GM12872 (cell line): ENCODE measurements at regions not wholly inside any gene's neighbourhood (a gene's known extent, or its start where the extent isn't known, plus 50 kb on each side); places are given as distances from the start of the nearest gene placed in this dataset.

Experiments used
- TF ChIP-seq, protein P1 (sequence below): IDR thresholded peaks from 3 replicates; pipeline ENCODE4 v1.5.1; 2011; ENCODE audit warnings: low read depth, mild to moderate bottlenecking, low read length, moderate library complexity; ENCODE audit not compliant: insufficient read depth

- TF ChIP-seq, protein P1, sequence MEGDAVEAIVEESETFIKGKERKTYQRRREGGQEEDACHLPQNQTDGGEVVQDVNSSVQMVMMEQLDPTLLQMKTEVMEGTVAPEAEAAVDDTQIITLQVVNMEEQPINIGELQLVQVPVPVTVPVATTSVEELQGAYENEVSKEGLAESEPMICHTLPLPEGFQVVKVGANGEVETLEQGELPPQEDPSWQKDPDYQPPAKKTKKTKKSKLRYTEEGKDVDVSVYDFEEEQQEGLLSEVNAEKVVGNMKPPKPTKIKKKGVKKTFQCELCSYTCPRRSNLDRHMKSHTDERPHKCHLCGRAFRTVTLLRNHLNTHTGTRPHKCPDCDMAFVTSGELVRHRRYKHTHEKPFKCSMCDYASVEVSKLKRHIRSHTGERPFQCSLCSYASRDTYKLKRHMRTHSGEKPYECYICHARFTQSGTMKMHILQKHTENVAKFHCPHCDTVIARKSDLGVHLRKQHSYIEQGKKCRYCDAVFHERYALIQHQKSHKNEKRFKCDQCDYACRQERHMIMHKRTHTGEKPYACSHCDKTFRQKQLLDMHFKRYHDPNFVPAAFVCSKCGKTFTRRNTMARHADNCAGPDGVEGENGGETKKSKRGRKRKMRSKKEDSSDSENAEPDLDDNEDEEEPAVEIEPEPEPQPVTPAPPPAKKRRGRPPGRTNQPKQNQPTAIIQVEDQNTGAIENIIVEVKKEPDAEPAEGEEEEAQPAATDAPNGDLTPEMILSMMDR: no peak
Measured at GRCh38 chr2:234661175-234661574, 164.3 kb upstream of the ARL4C start.

DNA sequence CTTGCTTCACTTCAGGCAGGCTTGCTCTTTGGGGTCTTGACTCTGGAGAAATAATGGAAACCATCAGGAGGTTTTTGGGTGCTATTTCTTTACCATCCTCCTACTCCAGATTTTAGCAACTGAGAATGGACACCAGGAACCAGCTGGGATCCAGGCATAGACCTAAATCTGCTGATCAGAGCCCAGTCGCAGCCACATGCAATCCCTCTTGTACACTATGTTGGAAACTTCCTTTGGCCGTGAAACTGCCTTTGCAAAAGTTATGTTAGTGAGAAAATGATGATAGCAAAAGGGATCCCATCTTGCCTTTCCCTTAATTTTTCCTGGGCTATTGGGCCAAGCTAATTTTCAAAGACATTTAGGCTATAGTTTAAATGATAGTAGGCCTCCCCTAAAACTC lies 158.8 kb upstream of the ARL4C start:
- TF ChIP-seq, protein P1: no peak

DNA sequence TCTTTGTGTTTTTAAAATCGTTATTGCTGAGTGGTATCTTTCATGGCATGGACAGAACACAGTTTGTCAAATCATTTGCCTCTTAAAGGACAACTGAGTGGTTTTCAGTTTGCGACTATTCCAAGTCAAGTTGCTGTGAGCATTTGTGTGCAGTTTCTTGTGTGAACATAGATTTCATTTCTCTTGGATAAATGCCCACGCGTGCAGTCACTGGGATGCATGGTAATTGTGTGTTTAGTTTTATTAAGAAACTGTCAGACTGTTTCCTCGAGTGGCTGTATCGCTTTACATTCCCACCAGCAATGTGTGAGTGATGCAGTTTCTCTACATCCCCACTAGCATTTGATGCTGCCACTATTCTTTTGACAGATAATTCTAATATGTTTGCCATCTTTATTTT lies 154.0 kb upstream of the ARL4C start:
- TF ChIP-seq, protein P1: no peak

DNA sequence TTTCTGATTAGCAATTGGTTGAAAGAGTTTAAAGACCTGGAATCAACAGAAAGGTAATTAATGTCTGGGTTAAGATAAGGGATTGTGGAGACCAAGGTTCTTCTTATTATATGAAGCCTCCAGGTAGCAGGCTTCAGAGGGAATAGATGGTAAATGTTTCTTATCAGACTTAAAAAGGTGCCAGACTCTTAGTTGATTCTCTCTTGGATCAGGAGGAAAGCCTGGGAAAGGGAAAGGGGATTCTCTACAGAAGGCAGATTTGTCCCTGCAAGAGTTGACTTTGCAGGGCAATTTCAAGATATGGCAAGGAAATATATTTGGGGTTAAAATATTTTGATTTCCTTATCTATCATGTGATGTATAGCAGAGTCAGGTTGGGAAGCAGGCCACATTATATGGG lies 153.1 kb upstream of the ARL4C start:
- TF ChIP-seq, protein P1: no peak

DNA sequence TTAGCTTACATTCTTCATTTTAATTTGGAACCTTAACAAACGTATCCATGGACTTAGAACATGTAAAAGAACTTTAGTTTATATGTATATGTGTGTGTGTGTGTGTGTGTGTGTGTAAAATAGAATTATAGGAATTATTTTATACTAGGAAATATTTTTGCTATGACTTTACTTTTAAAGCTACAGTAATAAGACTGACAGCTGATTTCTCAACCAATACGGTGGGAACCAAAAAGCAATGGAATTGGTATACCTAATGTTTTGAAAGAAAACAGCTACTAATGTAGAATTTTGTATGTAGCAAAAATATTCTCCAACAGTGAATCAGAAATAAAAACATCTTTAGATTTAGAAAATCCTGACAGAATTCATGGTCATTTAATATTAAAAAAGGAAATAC lies 146.5 kb upstream of the ARL4C start:
- TF ChIP-seq, protein P1: no peak

DNA sequence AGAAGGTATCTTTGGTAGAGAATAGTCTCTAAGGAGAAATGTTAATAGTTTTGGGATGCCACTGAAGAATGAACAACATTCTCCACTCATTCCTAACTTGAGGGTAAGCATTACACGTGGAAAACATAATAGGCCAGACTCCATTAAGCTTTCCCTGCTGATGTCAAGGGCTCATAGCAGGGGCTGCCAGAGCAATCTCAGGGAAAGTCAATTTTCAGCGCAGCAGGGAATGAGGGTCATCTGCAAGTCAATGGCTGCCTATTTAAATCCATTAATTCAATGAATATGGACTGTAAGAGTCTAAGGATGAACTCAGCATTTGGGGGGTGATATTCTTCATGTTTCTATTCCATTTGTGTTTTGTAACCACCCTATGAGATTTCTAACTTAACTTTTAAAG lies 144.2 kb upstream of the ARL4C start:
- TF ChIP-seq, protein P1: no peak

DNA sequence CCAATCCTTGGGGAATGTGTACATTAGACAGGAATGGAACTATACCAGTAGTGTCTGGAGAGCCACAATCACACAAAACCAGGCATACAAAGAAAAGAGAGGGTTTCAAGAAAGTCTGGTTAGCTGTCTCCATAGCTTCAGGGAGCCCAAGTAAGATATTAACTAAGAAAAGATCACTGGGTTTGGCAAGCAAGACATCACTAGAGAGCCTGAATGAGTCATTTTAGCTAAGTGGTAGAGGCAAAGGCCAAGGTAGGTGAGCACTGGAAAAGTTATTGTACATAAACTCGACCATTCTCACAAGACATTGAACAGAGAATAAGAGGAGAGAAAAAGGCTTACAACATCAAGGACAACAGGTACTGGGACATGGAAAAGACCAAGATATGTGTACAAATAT lies 143.8 kb upstream of the ARL4C start:
- TF ChIP-seq, protein P1: no peak

DNA sequence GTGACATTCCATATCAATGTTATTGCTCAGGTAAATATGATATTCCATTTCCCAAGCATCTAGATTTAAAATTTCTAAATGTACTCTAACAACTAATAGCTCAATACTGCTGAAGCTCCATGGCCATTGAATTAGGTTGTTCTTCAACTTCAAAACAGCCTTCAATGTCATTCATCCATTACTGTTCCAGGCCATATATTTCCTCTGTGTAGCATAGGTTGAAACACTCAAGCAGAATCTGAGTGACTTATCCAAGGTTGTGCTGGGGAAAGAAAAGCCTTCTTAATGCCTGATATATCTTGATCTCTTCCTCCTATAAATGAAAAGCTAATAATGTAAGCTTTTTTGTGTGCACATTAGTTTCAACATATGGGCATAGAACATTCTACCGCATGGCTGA lies 142.1 kb upstream of the ARL4C start:
- TF ChIP-seq, protein P1: no peak
